Fibroblast of villous mesenchyme (primary cell): ENCODE measurements at regions not wholly inside any gene's neighbourhood (a gene's known extent, or its start where the extent isn't known, plus 50 kb on each side); places are given as distances from the start of the nearest gene placed in this dataset.
"Not testable (repeated sequence)": the region's sequence is repeated elsewhere in the genome, so short reads cannot be mapped to it uniquely, and the experiment has no call there.

Experiments
- DNase-seq: peaks from one replicate; pipeline ENCODE4 v3.0.0-alpha.2; 2010; ENCODE audit warnings: low read depth
- H3K4me3 ChIP-seq: 2 replicates; pipeline ENCODE4 v1.5.1; 2011; ENCODE audit warnings: low read depth, mild to moderate bottlenecking, low read length
- CTCF ChIP-seq: IDR thresholded peaks from 2 replicates; pipeline ENCODE4 v1.5.1; 2012; ENCODE audit warnings: low read depth, mild to moderate bottlenecking, low read length; ENCODE audit not compliant: insufficient read depth

- no peak for DNase-seq
- no peak for TF ChIP-seq CTCF
- no peak overlapping the region for H3K4me3 ChIP-seq
Measured at GRCh38 chr9:31894008-31894407, 490.4 kb upstream of the ACO1 start.

- no peak for TF ChIP-seq CTCF
- peak; percentile 48 for DNase-seq
- no peak overlapping the region for H3K4me3 ChIP-seq
Measured at GRCh38 chr9:31908158-31908890, 476.1 kb upstream of the ACO1 start.

- no peak overlapping the region for H3K4me3 ChIP-seq
- TF ChIP-seq CTCF: no peak
- peak; percentile 16 for DNase-seq
Measured at GRCh38 chr9:31908891-31909480, 475.5 kb upstream of the ACO1 start.

GRCh38 chr9:31912636-31913035, 471.8 kb upstream of the ACO1 start:
- DNase-seq: no peak
- H3K4me3 ChIP-seq: no peak overlapping the region
- TF ChIP-seq CTCF: no peak

GRCh38 chr9:31916591-31917241, 467.7 kb upstream of the ACO1 start:
- DNase-seq: no peak
- TF ChIP-seq CTCF: peak; percentile 11
- no peak overlapping the region for H3K4me3 ChIP-seq

- not testable (repeated sequence) for H3K4me3 ChIP-seq, DNase-seq
Measured at GRCh38 chr9:31937737-31938136, 446.7 kb upstream of the ACO1 start.

- no peak for DNase-seq
- H3K4me3 ChIP-seq: no peak overlapping the region
- TF ChIP-seq CTCF: no peak
Measured at GRCh38 chr9:31950756-31951155, 433.7 kb upstream of the ACO1 start.
